Liver (tissue), 8 donors: ENCODE measurements at regions not wholly inside any gene's neighbourhood (a gene's known extent, or its start where the extent isn't known, plus 50 kb on each side); places are given as distances from the start of the nearest gene placed in this dataset.

Source experiments
- DNase-seq: peaks from one replicate; pipeline ENCODE4 v3.0.0-alpha.2; 2017; ENCODE audit warnings: low spot score
- H3K27ac ChIP-seq, 2 donors: one replicate each; pipeline ENCODE4 v1.7.0; 2013; ENCODE audit warnings: inconsistent platforms in 2 of 2, low read length in 2 of 2, control low read depth in 1 of 2, low read depth in 1 of 2, mild to moderate bottlenecking in 1 of 2
- H3K27me3 ChIP-seq, 4 donors: one replicate each; pipeline versions ENCODE4 v1.6.1 to v1.7.0; 2013; ENCODE audit warnings: low read length in 3 of 4, inconsistent platforms in 1 of 4, mild to moderate bottlenecking in 1 of 4, moderate library complexity in 1 of 4; ENCODE audit not compliant: control insufficient read depth in 4 of 4, insufficient read depth in 4 of 4
- H3K36me3 ChIP-seq, 4 donors: one replicate each; pipeline versions ENCODE4 v1.6.1 to v1.7.0; 2013; ENCODE audit warnings: low read length in 3 of 4, mild to moderate bottlenecking in 3 of 4, low read depth in 1 of 4, moderate library complexity in 1 of 4; ENCODE audit not compliant: control insufficient read depth in 4 of 4, insufficient read depth in 3 of 4
- H3K4me1 ChIP-seq, 4 donors: one replicate each; pipeline versions ENCODE4 v1.6.1 to v1.7.0; 2013; ENCODE audit warnings: low read length in 3 of 4, mild to moderate bottlenecking in 3 of 4, moderate library complexity in 1 of 4; ENCODE audit not compliant: control insufficient read depth in 4 of 4, insufficient read depth in 4 of 4
- H3K4me3 ChIP-seq, 3 donors: one replicate each; pipeline versions ENCODE4 v1.6.1 to v1.7.0; 2013; ENCODE audit warnings: low read length in 3 of 3, control low read depth in 1 of 3, low read depth in 1 of 3, mild to moderate bottlenecking in 1 of 3
- H3K9ac ChIP-seq, 2 donors: one replicate each; pipeline ENCODE4 v1.7.0; 2013; ENCODE audit warnings: low read length in 2 of 2, mild to moderate bottlenecking in 2 of 2, moderate library complexity in 2 of 2, control low read depth in 1 of 2, low read depth in 1 of 2
- H3K9me3 ChIP-seq, 4 donors: one replicate each; pipeline versions ENCODE4 v1.6.1 to v1.7.0; 2013; ENCODE audit warnings: low read length in 3 of 4; ENCODE audit not compliant: control insufficient read depth in 4 of 4
- ATF3 ChIP-seq: IDR thresholded peaks from 2 replicates; pipeline ENCODE4 v1.6.1; 2016; ENCODE audit warnings: antibody characterized with exemption
- CTCF ChIP-seq: fragments of 150-350 bp; IDR thresholded peaks from 2 replicates; pipeline ENCODE4 v1.5.1; 2017; ENCODE audit warnings: improper control_type of control experiment, low read depth, low read length; ENCODE audit not compliant: missing input control
- EGR1 ChIP-seq, 2 donors: IDR thresholded peaks; 2 replicates each; pipeline ENCODE4 v1.6.1; 2016 to 2018; ENCODE audit warnings: antibody characterized with exemption in 2 of 2, low read depth in 2 of 2
- FOXA1 ChIP-seq: IDR thresholded peaks from 2 replicates; pipeline ENCODE4 v1.6.1; 2016; ENCODE audit warnings: antibody characterized with exemption
- FOXA2 ChIP-seq: IDR thresholded peaks from 2 replicates; pipeline ENCODE4 v1.6.1; 2016; ENCODE audit warnings: antibody characterized with exemption
- GABPA ChIP-seq, 2 donors: IDR thresholded peaks in 1 of 2; conservative IDR thresholded peaks in 1 of 2; 2 replicates each; pipeline ENCODE4 v1.6.1; 2016; ENCODE audit warnings: antibody characterized with exemption in 2 of 2, mild to moderate bottlenecking in 1 of 2, moderate library complexity in 1 of 2
- HNF4A ChIP-seq, 2 donors: conservative IDR thresholded peaks; 2 replicates each; pipeline ENCODE4 v1.6.1; 2016; ENCODE audit warnings: antibody characterized with exemption in 2 of 2, mild to moderate bottlenecking in 2 of 2
- HNF4G ChIP-seq: IDR thresholded peaks from 2 replicates; pipeline ENCODE4 v1.6.1; 2016; ENCODE audit warnings: antibody characterized with exemption
- JUND ChIP-seq, 2 donors: IDR thresholded peaks; 2 replicates each; pipeline ENCODE4 v1.6.1; 2016; ENCODE audit warnings: antibody characterized with exemption in 2 of 2
- MAX ChIP-seq: IDR thresholded peaks from 2 replicates; pipeline ENCODE4 v1.6.1; 2016; ENCODE audit warnings: antibody characterized with exemption
- NR2F2 ChIP-seq: IDR thresholded peaks from 2 replicates; pipeline ENCODE4 v1.6.1; 2016; ENCODE audit warnings: antibody characterized with exemption
- RAD21 ChIP-seq, 2 donors: IDR thresholded peaks; 2 replicates each; pipeline ENCODE4 v1.6.1; 2016; ENCODE audit warnings: antibody characterized with exemption in 2 of 2, mild to moderate bottlenecking in 2 of 2
- REST ChIP-seq: IDR thresholded peaks from 2 replicates; pipeline ENCODE4 v1.6.1; 2016; ENCODE audit warnings: antibody characterized with exemption, mild to moderate bottlenecking
- RXRA ChIP-seq, 2 donors: IDR thresholded peaks; 2 replicates each; pipeline ENCODE4 v1.6.1; 2017 to 2018; ENCODE audit warnings: antibody characterized with exemption in 2 of 2, mild to moderate bottlenecking in 1 of 2
- SP1 ChIP-seq: IDR thresholded peaks from 2 replicates; pipeline ENCODE4 v1.6.1; 2018; ENCODE audit warnings: antibody characterized with exemption, mild to moderate bottlenecking
- TAF1 ChIP-seq: conservative IDR thresholded peaks from 2 replicates; pipeline ENCODE4 v1.6.1; 2016; ENCODE audit warnings: antibody characterized with exemption, mild to moderate bottlenecking
- YY1 ChIP-seq: IDR thresholded peaks from 2 replicates; pipeline ENCODE4 v1.6.1; 2016; ENCODE audit warnings: antibody characterized with exemption, mild to moderate bottlenecking
- ZBTB33 ChIP-seq: IDR thresholded peaks from 2 replicates; pipeline ENCODE4 v1.6.1; 2016; ENCODE audit warnings: antibody characterized with exemption
- WGBS: extraction: QIAGEN DNeasy Blood & Tissue Kit; methylation state at CpG from one replicate; pipeline ENCODE4 v1.1.7; 2013; 5-methylcytosine and 5-hydroxymethylcytosine counted together
- donor health status: healthy.
- donor health status: healthy.
- donor health status: healthy.
- donor health status: healthy.
- donor health status: healthy.

GRCh38 chr4:114034189-114034588 lies 54.7 kb upstream of the ARSJ start:
- Histone ChIP-seq H3K36me3 (no peaks in the 10 kb centered on the region), H3K27ac (no peak overlapping the region), H3K4me1 (peaks cover 0 to 7% (median 2%) of the 10 kb centered on the region in 4 donors), H3K9me3 (no peaks in the 10 kb centered on the region), H3K4me3 (no peak overlapping the region), H3K9ac (no peak overlapping the region), H3K27me3 (no peaks in the 10 kb centered on the region)
- no peak for DNase-seq
- TF ChIP-seq GABPA (IDR thresholded peaks at IDR 0.05 in 1 of 2, conservative IDR thresholded peaks at IDR 0.05 in 1 of 2) (no peak), HNF4G (no peak), TAF1 (no peak), CTCF (no peak), SP1 (no peak), RAD21 (IDR thresholded peaks at IDR 0.05) (no peak), REST (no peak), ZBTB33 (no peak), EGR1 (IDR thresholded peaks at IDR 0.05; ENCODE audit: low read depth in 2 of 2) (no peak), FOXA1 (no peak), YY1 (no peak), HNF4A (conservative IDR thresholded peaks at IDR 0.05) (no peak), NR2F2 (no peak), RXRA (IDR thresholded peaks at IDR 0.05) (no peak), ATF3 (no peak), MAX (no peak), FOXA2 (no peak), JUND (IDR thresholded peaks at IDR 0.05) (no peak)

- Histone ChIP-seq H3K4me3 (no peak overlapping the region), H3K4me1 (peaks cover 0 to 8% (median 3%) of the 10 kb centered on the region in 4 donors), H3K9ac (no peak overlapping the region), H3K9me3 (no peaks in the 10 kb centered on the region), H3K36me3 (no peaks in the 10 kb centered on the region), H3K27me3 (no peaks in the 10 kb centered on the region), H3K27ac (no peak overlapping the region)
- no peak for TF ChIP-seq RAD21 (IDR thresholded peaks at IDR 0.05)
- no peak for TF ChIP-seq ATF3
- TF ChIP-seq GABPA (IDR thresholded peaks at IDR 0.05 in 1 of 2, conservative IDR thresholded peaks at IDR 0.05 in 1 of 2) = no peak
- TF ChIP-seq NR2F2 = no peak
- no peak for TF ChIP-seq EGR1 (IDR thresholded peaks at IDR 0.05; ENCODE audit: low read depth in 2 of 2)
- WGBS = 92% methylated on average over 4 of the region's 4 CpGs
- DNase-seq = no peak
These were observed 57.0 kb upstream of the ARSJ start for GRCh38 chr4:114036426-114036825.
